Activated naive CD8-positive, alpha-beta T cell treated with anti-CD3 and anti-CD28 coated beads, Interleukin-2, amount 10 ng/mL, durations not matched to agents 7 days and 5 days (primary cell): ENCODE measurements at regions not wholly inside any gene's neighbourhood (a gene's known extent, or its start where the extent isn't known, plus 50 kb on each side); places are given as distances from the start of the nearest gene placed in this dataset.

ENCODE experiments used
- ATAC-seq: fragments of 150-1000 bp; cut with Tn5 transposase; one replicate; pipeline ENCODE4 v1.10.0; 2021; ENCODE audit warnings: low read depth, moderate library complexity
- POLR2A ChIA-PET: fragments of 350-600 bp; sonication (Branson Sonifier 250); formaldehyde crosslinking; loops from one replicate; lab custom pipeline; 2021; ENCODE audit warnings: antibody characterized with exemption; lab: Charles Lee
- DNase-seq: peaks from one replicate; pipeline ENCODE4 v3.0.0; 2021
- H3K27ac Mint-ChIP-seq: one replicate; pipeline ENCODE4 v1.8.0; 2022; ENCODE audit warnings: mild to moderate bottlenecking, mixed read lengths
- H3K27me3 Mint-ChIP-seq: one replicate; pipeline ENCODE4 v1.8.0; 2022; ENCODE audit warnings: mild to moderate bottlenecking, moderate library complexity, mixed read lengths
- H3K36me3 Mint-ChIP-seq: one replicate; pipeline ENCODE4 v1.8.0; 2021; ENCODE audit warnings: mild to moderate bottlenecking, mixed read lengths
- H3K4me1 Mint-ChIP-seq: one replicate; pipeline ENCODE4 v1.8.0; 2021; ENCODE audit warnings: mixed read lengths
- H3K4me3 Mint-ChIP-seq: one replicate; pipeline ENCODE4 v1.8.0; 2022; ENCODE audit warnings: mild to moderate bottlenecking, moderate library complexity, mixed read lengths
- H3K9me3 Mint-ChIP-seq: one replicate; pipeline ENCODE4 v1.8.0; 2021; ENCODE audit warnings: mixed read lengths

- no peak for ATAC-seq
- peaks cover under 1% of the 10 kb centered on the region for H3K36me3 Mint-ChIP-seq
- peaks cover 4% of the 10 kb centered on the region for H3K4me1 Mint-ChIP-seq
- H3K27ac Mint-ChIP-seq: no peak overlapping the region
- no peak overlapping the region for H3K4me3 Mint-ChIP-seq
- DNase-seq: no peak
- POLR2A ChIA-PET: no interaction called here
- H3K27me3 Mint-ChIP-seq: no peaks in the 10 kb centered on the region
- no peaks in the 10 kb centered on the region for H3K9me3 Mint-ChIP-seq
Measured at GRCh38 chr7:121446526-121446925, 50.4 kb upstream of the FAM3C start.
